Lower leg skin (tissue), 3 donors: ENCODE measurements at regions not wholly inside any gene's neighbourhood (a gene's known extent, or its start where the extent isn't known, plus 50 kb on each side); places are given as distances from the start of the nearest gene placed in this dataset.

Experiments used
- POLR2A ChIP-seq, 2 donors: fragments of 450-650 bp; IDR thresholded peaks; one replicate each; pipeline ENCODE4 v1.6.1; 2016 to 2017; ENCODE audit warnings: antibody characterized with exemption in 2 of 2, mild to moderate bottlenecking in 1 of 2, moderate library complexity in 1 of 2
- TF ChIP-seq, protein P1 (sequence below), 3 donors: fragments of 450-650 bp; IDR thresholded peaks; one replicate each; pipeline ENCODE4 v1.5.1; 2016; ENCODE audit warnings: antibody characterized with exemption in 3 of 3, mild to moderate bottlenecking in 3 of 3, moderate library complexity in 2 of 3

DNA sequence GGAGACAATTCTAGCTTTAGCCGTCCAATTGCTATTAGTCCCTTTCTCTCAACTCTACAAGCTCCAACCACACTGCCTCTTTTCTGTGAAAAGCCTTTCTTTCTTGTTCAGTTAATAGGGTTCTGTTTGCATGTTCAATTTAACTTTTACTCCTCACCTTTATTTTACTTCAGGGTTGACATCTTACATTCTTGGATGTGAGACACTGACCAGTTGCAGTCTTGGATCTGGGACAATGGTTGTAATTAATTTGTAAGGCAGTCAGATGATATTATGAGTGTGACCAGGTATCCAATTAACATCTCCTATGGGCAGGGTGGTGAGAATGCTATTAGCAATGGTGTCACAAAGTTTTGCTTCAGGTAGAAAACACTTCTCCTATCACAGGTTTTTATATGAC is 774.5 kb downstream of the TLR4 start:
- TF ChIP-seq, protein P1, sequence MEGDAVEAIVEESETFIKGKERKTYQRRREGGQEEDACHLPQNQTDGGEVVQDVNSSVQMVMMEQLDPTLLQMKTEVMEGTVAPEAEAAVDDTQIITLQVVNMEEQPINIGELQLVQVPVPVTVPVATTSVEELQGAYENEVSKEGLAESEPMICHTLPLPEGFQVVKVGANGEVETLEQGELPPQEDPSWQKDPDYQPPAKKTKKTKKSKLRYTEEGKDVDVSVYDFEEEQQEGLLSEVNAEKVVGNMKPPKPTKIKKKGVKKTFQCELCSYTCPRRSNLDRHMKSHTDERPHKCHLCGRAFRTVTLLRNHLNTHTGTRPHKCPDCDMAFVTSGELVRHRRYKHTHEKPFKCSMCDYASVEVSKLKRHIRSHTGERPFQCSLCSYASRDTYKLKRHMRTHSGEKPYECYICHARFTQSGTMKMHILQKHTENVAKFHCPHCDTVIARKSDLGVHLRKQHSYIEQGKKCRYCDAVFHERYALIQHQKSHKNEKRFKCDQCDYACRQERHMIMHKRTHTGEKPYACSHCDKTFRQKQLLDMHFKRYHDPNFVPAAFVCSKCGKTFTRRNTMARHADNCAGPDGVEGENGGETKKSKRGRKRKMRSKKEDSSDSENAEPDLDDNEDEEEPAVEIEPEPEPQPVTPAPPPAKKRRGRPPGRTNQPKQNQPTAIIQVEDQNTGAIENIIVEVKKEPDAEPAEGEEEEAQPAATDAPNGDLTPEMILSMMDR (IDR thresholded peaks at IDR 0.05) = no peak
- TF ChIP-seq POLR2A (IDR thresholded peaks at IDR 0.05) = no peak
